Testis (tissue), 2 donors: ENCODE measurements at regions not wholly inside any gene's neighbourhood (a gene's known extent, or its start where the extent isn't known, plus 50 kb on each side); places are given as distances from the start of the nearest gene placed in this dataset.

ENCODE experiments used
- DNase-seq: peaks from one replicate; pipeline ENCODE4 v3.0.0-alpha.2; 2019
- H3K27ac ChIP-seq, 2 donors: fragments of 200-600 bp; sonication (generic); one replicate each; pipeline ENCODE4 v1.5.1; 2019
- H3K27me3 ChIP-seq: fragments of 200-600 bp; sonication (generic); one replicate; pipeline ENCODE4 v1.5.1; 2019
- H3K36me3 ChIP-seq: fragments of 200-600 bp; sonication (generic); one replicate; pipeline ENCODE4 v1.5.1; 2017; ENCODE audit warnings: low read depth; ENCODE audit errors: missing control alignments
- H3K4me1 ChIP-seq: fragments of 200-600 bp; sonication (generic); one replicate; pipeline ENCODE4 v1.5.1; 2019
- H3K4me3 ChIP-seq, 2 donors: fragments of 200-600 bp; sonication (generic); one replicate each; pipeline ENCODE4 v1.5.1; 2017 to 2019
- H3K9me3 ChIP-seq: fragments of 200-600 bp; sonication (generic); one replicate; pipeline ENCODE4 v1.5.1; 2017
- POLR2A ChIP-seq: fragments of 450-650 bp; IDR thresholded peaks from one replicate; pipeline ENCODE4 v1.6.1; 2017; ENCODE audit warnings: antibody characterized with exemption, mild to moderate bottlenecking, moderate library complexity
- WGBS, 2 donors: methylation state at CpG; one replicate each; pipeline ENCODE4 v1.1.5; 2018; 5-methylcytosine and 5-hydroxymethylcytosine counted together
- intact Hi-C: fragments of 100-400 bp; cut with DNase I; formaldehyde crosslinking; loops from one replicate; pipeline ENCODE4 v1.15.1; 2023; ENCODE audit warnings: low total_unique reads
- TF ChIP-seq, protein P1 (sequence below), 3 experiments: fragments of 450-650 bp in 2 of 3; fragments of 200-600 bp in 1 of 3; sonication (generic) in 1 of 3; IDR thresholded peaks; one replicate each; pipeline ENCODE4 v1.5.1; 2016 to 2019; ENCODE audit warnings: antibody characterized with exemption in 3 of 3, mild to moderate bottlenecking in 2 of 3, moderate library complexity in 1 of 3

DNA sequence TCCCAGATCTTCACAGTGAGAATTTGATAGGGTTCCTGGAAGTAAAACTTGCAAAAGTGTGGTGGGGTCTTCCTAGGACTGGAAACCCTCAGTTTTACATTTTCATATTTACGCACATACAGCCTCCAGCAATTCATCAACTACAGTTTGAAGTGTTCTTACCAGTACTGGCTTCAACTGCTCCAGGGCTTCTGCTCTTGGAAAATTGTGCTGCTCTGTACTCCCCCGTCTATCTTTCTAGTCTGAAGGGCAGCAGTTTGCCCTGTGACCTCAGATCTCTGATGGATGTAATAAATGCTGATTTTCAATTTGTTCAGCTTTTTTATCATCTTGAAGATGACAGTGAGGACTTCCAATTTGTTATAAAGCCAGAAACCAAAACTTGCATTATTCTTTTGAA is 458.9 kb upstream of the FSTL5 start:
- 65 to 68% methylated on average over 2 of the region's 2 CpGs for WGBS, 2 donors
- intact Hi-C loops, result no loop called here

DNA sequence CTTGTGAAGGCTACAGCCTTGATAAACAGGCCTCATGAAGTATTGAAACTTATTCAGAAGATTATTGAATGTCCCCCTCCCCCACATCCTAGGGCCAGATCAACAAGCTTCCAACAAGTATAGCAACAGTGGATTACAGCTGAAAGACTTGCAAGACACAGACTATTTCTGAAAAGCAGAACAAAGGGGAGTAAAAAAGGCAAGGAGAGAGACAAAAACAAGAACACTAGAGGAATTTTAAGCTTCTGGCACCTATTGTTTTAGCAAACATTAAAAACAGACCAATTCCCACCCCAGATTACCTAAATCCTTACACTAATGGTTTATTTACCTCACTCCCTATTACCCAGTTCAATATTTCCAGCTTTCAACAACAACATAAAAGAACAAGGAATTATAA is 446.3 kb upstream of the FSTL5 start:
- no peak overlapping the region for H3K4me3 ChIP-seq
- no peak for DNase-seq
- H3K27ac ChIP-seq, result no peak overlapping the region
- H3K27me3 ChIP-seq, result no peaks in the 10 kb centered on the region
- H3K36me3 ChIP-seq, result no peaks in the 10 kb centered on the region
- intact Hi-C loops, result no loop called here
- TF ChIP-seq, protein P1, sequence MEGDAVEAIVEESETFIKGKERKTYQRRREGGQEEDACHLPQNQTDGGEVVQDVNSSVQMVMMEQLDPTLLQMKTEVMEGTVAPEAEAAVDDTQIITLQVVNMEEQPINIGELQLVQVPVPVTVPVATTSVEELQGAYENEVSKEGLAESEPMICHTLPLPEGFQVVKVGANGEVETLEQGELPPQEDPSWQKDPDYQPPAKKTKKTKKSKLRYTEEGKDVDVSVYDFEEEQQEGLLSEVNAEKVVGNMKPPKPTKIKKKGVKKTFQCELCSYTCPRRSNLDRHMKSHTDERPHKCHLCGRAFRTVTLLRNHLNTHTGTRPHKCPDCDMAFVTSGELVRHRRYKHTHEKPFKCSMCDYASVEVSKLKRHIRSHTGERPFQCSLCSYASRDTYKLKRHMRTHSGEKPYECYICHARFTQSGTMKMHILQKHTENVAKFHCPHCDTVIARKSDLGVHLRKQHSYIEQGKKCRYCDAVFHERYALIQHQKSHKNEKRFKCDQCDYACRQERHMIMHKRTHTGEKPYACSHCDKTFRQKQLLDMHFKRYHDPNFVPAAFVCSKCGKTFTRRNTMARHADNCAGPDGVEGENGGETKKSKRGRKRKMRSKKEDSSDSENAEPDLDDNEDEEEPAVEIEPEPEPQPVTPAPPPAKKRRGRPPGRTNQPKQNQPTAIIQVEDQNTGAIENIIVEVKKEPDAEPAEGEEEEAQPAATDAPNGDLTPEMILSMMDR (IDR thresholded peaks at IDR 0.05), result no peak
- TF ChIP-seq POLR2A, result no peak
- no peaks in the 10 kb centered on the region for H3K4me1 ChIP-seq
- no peaks in the 10 kb centered on the region for H3K9me3 ChIP-seq

More for the DNA sequence above, 458.9 kb upstream of the FSTL5 start:
- Histone ChIP-seq H3K36me3 (no peaks in the 10 kb centered on the region), H3K27me3 (no peaks in the 10 kb centered on the region), H3K9me3 (no peaks in the 10 kb centered on the region), H3K4me3 (no peak overlapping the region), H3K27ac (no peak overlapping the region), H3K4me1 (no peaks in the 10 kb centered on the region)
- DNase-seq, result no peak
- TF ChIP-seq POLR2A, result no peak
- TF ChIP-seq, protein P1 (IDR thresholded peaks at IDR 0.05), result no peak

DNA sequence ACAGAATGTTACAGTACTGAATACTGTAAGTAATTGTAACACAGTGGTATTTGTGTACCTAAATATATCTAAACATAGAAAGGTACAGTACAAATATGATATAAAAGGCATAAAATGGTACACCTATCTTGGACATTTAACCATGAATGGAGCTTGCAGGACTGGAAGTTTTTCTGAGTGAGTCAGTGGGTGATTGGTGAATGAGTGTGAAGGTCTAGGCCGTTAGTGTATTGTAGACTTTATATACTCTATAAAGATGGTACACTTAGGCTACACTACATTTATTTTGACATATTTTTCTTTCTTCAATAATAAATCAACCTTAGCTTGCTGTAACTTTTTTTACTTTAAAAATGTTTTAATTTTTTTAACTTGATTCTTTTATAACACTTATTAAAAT is 422.5 kb upstream of the FSTL5 start:
- Histone ChIP-seq H3K36me3 (no peaks in the 10 kb centered on the region), H3K4me3 (no peak overlapping the region), H3K4me1 (no peaks in the 10 kb centered on the region), H3K27me3 (no peaks in the 10 kb centered on the region), H3K27ac (no peak overlapping the region), H3K9me3 (no peaks in the 10 kb centered on the region)
- whole genome bisulfite sequencing, 2 donors, result 84 to 92% methylated on average over 1 of the region's 1 CpG
- TF ChIP-seq, protein P1 (IDR thresholded peaks at IDR 0.05), result no peak
- no peak for TF ChIP-seq POLR2A
- intact Hi-C loops, result no loop called here
- DNase-seq, result no peak

DNA sequence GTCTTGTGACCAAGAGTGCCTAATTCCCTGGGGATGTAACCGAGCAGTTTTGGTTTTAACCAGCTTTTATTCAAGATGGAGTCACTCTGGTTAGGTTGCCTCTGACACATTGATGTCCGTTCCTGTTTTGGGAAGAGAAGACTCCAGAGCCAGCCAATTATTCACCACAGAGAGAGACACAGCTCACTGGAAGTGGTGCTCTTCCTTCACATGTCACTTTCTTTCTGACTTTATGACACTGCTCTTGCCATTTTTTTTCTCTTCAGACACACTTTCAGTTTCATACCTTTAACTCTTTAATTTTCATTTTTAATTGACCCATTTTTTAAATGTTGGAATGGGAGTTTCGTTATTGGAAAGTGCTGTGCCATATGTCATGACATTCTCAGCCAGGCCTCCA is 418.4 kb upstream of the FSTL5 start:
- Histone ChIP-seq H3K27me3 (no peaks in the 10 kb centered on the region), H3K4me3 (no peak overlapping the region), H3K36me3 (no peaks in the 10 kb centered on the region), H3K9me3 (no peaks in the 10 kb centered on the region), H3K4me1 (no peaks in the 10 kb centered on the region), H3K27ac (no peak overlapping the region)
- no peak for DNase-seq
- TF ChIP-seq POLR2A, result no peak
- TF ChIP-seq, protein P1 (IDR thresholded peaks at IDR 0.05), result no peak
- intact Hi-C loops, result no loop called here
- WGBS, 2 donors, result 58 to 88% methylated on average over 3 of the region's 3 CpGs

DNA sequence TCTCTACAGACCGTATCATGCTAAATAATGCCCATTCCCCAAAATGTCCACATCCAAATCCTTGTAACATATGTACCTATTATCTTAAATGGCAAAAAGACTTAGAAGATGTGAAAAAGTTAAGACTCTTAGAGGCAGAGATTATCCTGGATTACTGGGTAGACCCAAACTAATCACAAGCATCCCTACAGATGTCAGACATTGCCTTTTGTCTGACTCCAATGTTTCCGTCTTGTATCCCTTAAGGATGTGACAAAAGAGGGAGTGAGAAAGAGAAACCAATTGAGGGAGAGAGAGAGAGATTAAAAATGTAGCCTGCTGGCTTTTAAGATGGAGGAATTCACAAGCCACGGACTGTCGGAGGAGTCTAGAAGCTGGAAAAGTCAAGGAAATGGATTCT is 401.9 kb upstream of the FSTL5 start:
- H3K36me3 ChIP-seq, result no peaks in the 10 kb centered on the region
- intact Hi-C loops, result no loop called here
- DNase-seq, result no peak
- H3K4me3 ChIP-seq, result no peak overlapping the region
- no peak overlapping the region for H3K27ac ChIP-seq
- H3K27me3 ChIP-seq, result no peaks in the 10 kb centered on the region
- WGBS, 2 donors, result 49 to 74% methylated on average over 4 of the region's 4 CpGs
- no peaks in the 10 kb centered on the region for H3K4me1 ChIP-seq
- H3K9me3 ChIP-seq, result no peaks in the 10 kb centered on the region
- TF ChIP-seq, protein P1 (IDR thresholded peaks at IDR 0.05), result no peak
- TF ChIP-seq POLR2A, result no peak
